A549 (cell line): ENCODE measurements at regions not wholly inside any gene's neighbourhood (a gene's known extent, or its start where the extent isn't known, plus 50 kb on each side); places are given as distances from the start of the nearest gene placed in this dataset.

Experiments
- HOXA7 ChIP-seq: fragments of 250-450 bp; sonication (Bioruptor Pico); IDR thresholded peaks from 2 replicates; pipeline ENCODE4 v1.5.0; 2020; ENCODE audit warnings: mild to moderate bottlenecking, moderate library complexity
- JUN ChIP-seq, 2 experiments: fragments of >200 bp; sonication (Bioruptor Twin); formaldehyde crosslinking; IDR thresholded peaks; 2 replicates in 1 of 2; 3 replicates in 1 of 2; pipeline ENCODE4 v1.6.1; 2016 to 2017
- POLR2A ChIP-seq: IDR thresholded peaks from 2 replicates; pipeline ENCODE4 v1.6.1; 2012; ENCODE audit warnings: mild to moderate bottlenecking, low read length
- RAD21 ChIP-seq, 2 experiments: fragments of >200 bp in 1 of 2; sonication (Bioruptor Twin) in 1 of 2; formaldehyde crosslinking in 1 of 2; IDR thresholded peaks in 1 of 2; conservative IDR thresholded peaks in 1 of 2; 2 replicates in 1 of 2; 3 replicates in 1 of 2; pipeline ENCODE4 v1.6.1; 2012 to 2018; ENCODE audit warnings: inconsistent platforms in 1 of 2
- SMC3 ChIP-seq: fragments of >200 bp; sonication (Bioruptor Twin); formaldehyde crosslinking; IDR thresholded peaks from 3 replicates; pipeline ENCODE4 v1.6.1; 2018; ENCODE audit warnings: inconsistent platforms
- SREBF2 ChIP-seq: fragments of 450-650 bp; IDR thresholded peaks from 2 replicates; pipeline ENCODE4 v1.6.1; 2014; ENCODE audit warnings: mild to moderate bottlenecking, moderate library complexity
- ZFP36 ChIP-seq: fragments of 450-650 bp; IDR thresholded peaks from 2 replicates; pipeline ENCODE4 v1.6.1; 2014; ENCODE audit warnings: borderline replicate concordance; ENCODE audit not compliant: partially characterized antibody
- TF ChIP-seq, protein P1 (sequence below): fragments of >200 bp; sonication (Bioruptor Twin); formaldehyde crosslinking; IDR thresholded peaks from 3 replicates; pipeline ENCODE4 v1.5.1; 2016

DNA sequence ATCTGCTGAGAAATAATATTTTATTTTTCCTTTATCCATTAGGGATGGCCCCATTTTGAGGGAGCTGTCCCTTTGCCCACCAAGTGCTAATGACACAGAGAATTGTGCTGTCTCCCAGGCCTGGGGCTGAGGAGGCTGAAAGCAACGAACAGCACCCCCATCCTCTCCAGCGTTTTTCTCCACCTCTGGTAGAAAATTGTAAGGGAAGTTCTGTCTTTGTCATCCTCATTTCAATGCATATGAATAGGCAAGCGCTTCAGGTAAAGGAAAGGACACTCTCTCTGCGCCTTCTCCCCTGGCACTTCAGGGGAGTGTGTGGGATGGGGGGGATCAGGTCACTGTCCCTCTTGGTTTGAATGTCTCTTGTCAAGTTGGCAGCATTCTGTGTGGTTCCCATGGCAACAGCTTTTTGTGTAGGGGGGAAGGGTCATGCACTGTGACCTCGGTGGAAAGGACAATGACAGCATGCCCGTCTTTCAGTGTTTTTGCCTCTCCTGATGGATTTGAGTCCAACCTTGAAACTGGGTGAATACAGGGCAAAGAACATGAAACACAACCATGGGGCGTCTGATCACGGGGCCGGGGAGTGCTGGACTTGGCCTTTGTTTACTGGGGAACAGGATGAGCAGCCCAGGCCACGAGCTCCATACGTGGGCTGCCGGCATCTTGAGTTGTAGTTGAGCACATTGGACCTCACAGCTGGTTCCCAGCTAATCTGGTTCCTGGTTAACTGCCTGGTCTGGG, 230.2 kb downstream of the VRK1 start:
- TF ChIP-seq POLR2A = no peak
- no peak for TF ChIP-seq JUN (IDR thresholded peaks at IDR 0.05)
- TF ChIP-seq RAD21 (conservative IDR thresholded peaks at IDR 0.05 in 1 of 2, IDR thresholded peaks at IDR 0.05 in 1 of 2) = no peak
- TF ChIP-seq ZFP36 = no peak
- no peak for TF ChIP-seq SMC3
- TF ChIP-seq, protein P1, sequence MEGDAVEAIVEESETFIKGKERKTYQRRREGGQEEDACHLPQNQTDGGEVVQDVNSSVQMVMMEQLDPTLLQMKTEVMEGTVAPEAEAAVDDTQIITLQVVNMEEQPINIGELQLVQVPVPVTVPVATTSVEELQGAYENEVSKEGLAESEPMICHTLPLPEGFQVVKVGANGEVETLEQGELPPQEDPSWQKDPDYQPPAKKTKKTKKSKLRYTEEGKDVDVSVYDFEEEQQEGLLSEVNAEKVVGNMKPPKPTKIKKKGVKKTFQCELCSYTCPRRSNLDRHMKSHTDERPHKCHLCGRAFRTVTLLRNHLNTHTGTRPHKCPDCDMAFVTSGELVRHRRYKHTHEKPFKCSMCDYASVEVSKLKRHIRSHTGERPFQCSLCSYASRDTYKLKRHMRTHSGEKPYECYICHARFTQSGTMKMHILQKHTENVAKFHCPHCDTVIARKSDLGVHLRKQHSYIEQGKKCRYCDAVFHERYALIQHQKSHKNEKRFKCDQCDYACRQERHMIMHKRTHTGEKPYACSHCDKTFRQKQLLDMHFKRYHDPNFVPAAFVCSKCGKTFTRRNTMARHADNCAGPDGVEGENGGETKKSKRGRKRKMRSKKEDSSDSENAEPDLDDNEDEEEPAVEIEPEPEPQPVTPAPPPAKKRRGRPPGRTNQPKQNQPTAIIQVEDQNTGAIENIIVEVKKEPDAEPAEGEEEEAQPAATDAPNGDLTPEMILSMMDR = no peak
- no peak for TF ChIP-seq SREBF2
- no peak for TF ChIP-seq HOXA7
